Suprapubic skin (tissue), 4 donors: ENCODE measurements at regions not wholly inside any gene's neighbourhood (a gene's known extent, or its start where the extent isn't known, plus 50 kb on each side); places are given as distances from the start of the nearest gene placed in this dataset.

Source experiments
- DNase-seq, 2 donors: peaks; one replicate each; pipeline ENCODE4 v3.0.0-alpha.2; 2019; ENCODE audit warnings: low spot score in 2 of 2
- H3K27ac ChIP-seq: fragments of 200-600 bp; sonication (generic); one replicate; pipeline ENCODE4 v1.5.1; 2019
- H3K27me3 ChIP-seq: fragments of 200-600 bp; sonication (generic); one replicate; pipeline ENCODE4 v1.5.1; 2019
- H3K36me3 ChIP-seq: fragments of 200-600 bp; sonication (generic); one replicate; pipeline ENCODE4 v1.5.1; 2019
- H3K4me1 ChIP-seq: fragments of 200-600 bp; sonication (generic); one replicate; pipeline ENCODE4 v1.5.1; 2019
- H3K4me3 ChIP-seq: fragments of 200-600 bp; sonication (generic); one replicate; pipeline ENCODE4 v1.5.1; 2019; ENCODE audit warnings: mild to moderate bottlenecking
- H3K9me3 ChIP-seq: fragments of 200-600 bp; sonication (generic); one replicate; pipeline ENCODE4 v1.5.1; 2019
- CTCF ChIP-seq, 2 donors: fragments of 200-600 bp in 1 of 2; fragments of 450-650 bp in 1 of 2; sonication (generic) in 1 of 2; IDR thresholded peaks; one replicate each; pipeline ENCODE4 v1.5.1; 2016 to 2019; ENCODE audit warnings: antibody characterized with exemption in 2 of 2, mild to moderate bottlenecking in 1 of 2, moderate library complexity in 1 of 2
- EP300 ChIP-seq: sonication (generic); formaldehyde crosslinking; IDR thresholded peaks from one replicate; pipeline ENCODE4 v1.6.1; 2017; ENCODE audit warnings: antibody characterized with exemption
- WGBS: methylation state at CpG from one replicate; pipeline ENCODE4 v1.1.5; 2018; 5-methylcytosine and 5-hydroxymethylcytosine counted together

DNA sequence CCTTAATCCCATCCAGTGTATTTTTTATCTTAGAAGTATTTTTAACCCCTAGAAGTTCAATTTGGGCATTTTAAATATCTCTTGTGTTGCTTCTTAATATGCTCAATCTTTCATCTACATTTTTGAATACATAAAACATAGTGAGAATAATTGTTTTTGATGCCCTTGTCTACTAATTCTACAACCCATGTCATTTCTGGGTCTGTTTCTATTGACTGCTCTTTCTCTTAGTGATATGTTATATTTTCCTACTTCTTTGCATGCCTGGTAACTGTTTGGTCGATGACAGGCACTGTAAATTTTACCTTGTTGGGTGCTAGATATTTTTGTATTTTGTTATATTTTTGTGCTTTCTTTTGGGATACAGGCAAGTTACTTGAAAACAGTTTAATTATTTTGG is 56.3 kb downstream of the CYTL1 start:
- WGBS: 62% methylated on average over 1 of the region's 1 CpG
- Histone ChIP-seq H3K27me3 (no peaks in the 10 kb centered on the region), H3K4me3 (no peak overlapping the region), H3K27ac (no peak overlapping the region), H3K36me3 (no peaks in the 10 kb centered on the region), H3K9me3 (peaks cover 11% of the 10 kb centered on the region), H3K4me1 (no peaks in the 10 kb centered on the region)
- DNase-seq: no peak
- TF ChIP-seq CTCF (IDR thresholded peaks at IDR 0.05) (no peak), EP300 (no peak)
